ENCODE measurements at regions not wholly inside any gene's neighbourhood (a gene's known extent, or its start where the extent isn't known, plus 50 kb on each side); places are given as distances from the start of the nearest gene placed in this dataset.

GRCh38 chr6:126123226-126123625, 136.9 kb downstream of the TRMT11 start:
- intact Hi-C loops (cut with micrococcal nuclease): no loop called here
- POLR2A ChIA-PET: interaction anchor here (0.9 kb wide), 1 partner anchor 11 kb away, joined by 3 read pairs; no protein-coding TSS in a partner anchor
- DNase-seq (ENCODE audit: extremely low read depth in 1 of 4, low spot score in 3 of 4): peak; percentile 22 to 90 (median 55)
- H4K20me1 ChIP-seq (replicated peaks; ENCODE audit: control insufficient read depth, insufficient read depth, low read length): no peaks in the 10 kb centered on the region
- no peak overlapping the region for H3K4me2 ChIP-seq (ENCODE audit: insufficient read depth, low read length)
- no peaks in the 10 kb centered on the region for H3K79me2 ChIP-seq (ENCODE audit: control insufficient read depth, insufficient read depth, low read length)
- no TSS peak for BruUV-seq (replicated peaks)
- CTCF ChIA-PET (ENCODE audit: low intra/inter-chr PET ratio): no interaction called here
- no peak overlapping the region for H3K9ac ChIP-seq (ENCODE audit: insufficient read depth in 1 of 2, low read depth in 2 of 2, low read length in 2 of 2)
- 0% methylated on average over 4 of the region's 4 CpGs for WGBS (ENCODE audit: insufficient coverage, low coverage, missing lambda C conversion rate)
- H3K4me1 ChIP-seq (replicated peaks in 1 of 2; ENCODE audit: control insufficient read depth in 2 of 2, insufficient read depth in 2 of 2, low read length in 2 of 2): peaks cover 0 to 15% of the 10 kb centered on the region in 2 experiments; a peak in 3 of 5 replicates
- no peaks in the 10 kb centered on the region for H3K36me3 ChIP-seq (ENCODE audit: control insufficient read depth, insufficient read depth, low read length)
- peak overlapping the region; percentile 20; the same call in 1 of the 3 replicates for H3K27ac ChIP-seq (ENCODE audit: extremely low read depth, low read depth, low read length)
- peak; percentile 97 for FAIRE-seq
- H3K9me1 ChIP-seq (ENCODE audit: control insufficient read depth, insufficient read depth, low read length): no peaks in the 10 kb centered on the region
- peak overlapping the region; percentile 7; the same call in 1 of the 2 replicates for H2AFZ ChIP-seq (ENCODE audit: low read depth, low read length)
- ATAC-seq: peak; percentile 99
- in situ Hi-C loops (cut with MboI): no loop called here
- no peaks in the 10 kb centered on the region for H3K9me3 ChIP-seq (replicated peaks; ENCODE audit: control insufficient read depth, insufficient read depth, low read depth, low read length)
- H3K4me3 ChIP-seq: no peak overlapping the region
- no peaks in the 10 kb centered on the region for H3K27me3 ChIP-seq (ENCODE audit: control insufficient read depth in 2 of 2, insufficient read depth in 2 of 2, low read length in 2 of 2)
- TF ChIP-seq TAL1 (IDR thresholded peaks at IDR 0.05) (peak; percentile 85), HDAC6 (IDR thresholded peaks at IDR 0.05; ENCODE audit: low read depth, low read length) (no peak), ESRRA (IDR thresholded peaks at IDR 0.05; ENCODE audit: borderline replicate concordance, low read depth) (peak; percentile 87), SLC30A9 (CRISPR knock-in tag; IDR thresholded peaks at IDR 0.05) (no peak), DIDO1 (tag; IDR thresholded peaks at IDR 0.05; ENCODE audit: low read depth) (no peak), ZNF174 (CRISPR knock-in tag; IDR thresholded peaks at IDR 0.05) (no peak), KHSRP (IDR thresholded peaks at IDR 0.05) (no peak), E2F6 (IDR thresholded peaks at IDR 0.05; ENCODE audit: borderline replicate concordance in 1 of 2, extremely low read depth in 1 of 2, insufficient read depth in 1 of 2, insufficient read length in 1 of 2, low read depth in 1 of 2, low read length in 1 of 2, poor library complexity in 1 of 2, severe bottlenecking in 1 of 2) (no peak), TFAM (CRISPR knock-in tag; conservative IDR thresholded peaks at IDR 0.05) (no peak), HBP1 (CRISPR knock-in tag; IDR thresholded peaks at IDR 0.05) (no peak), MAZ (CRISPR knock-in tag; conservative IDR thresholded peaks at IDR 0.05 in 1 of 2, IDR thresholded peaks at IDR 0.05 in 1 of 2) (peak in 1 of 2 experiments; percentile 48; a peak in 1 of 4 replicates), PBX2 (CRISPR knock-in tag; IDR thresholded peaks at IDR 0.05; ENCODE audit: low read depth) (no peak), PBX2 (tag; conservative IDR thresholded peaks at IDR 0.05; ENCODE audit: low read depth) (no peak), POLR2A (conservative IDR thresholded peaks at IDR 0.05) (no peak), ZNF384 (IDR thresholded peaks at IDR 0.05; ENCODE audit: low read depth, low read length) (peak; percentile 80), SRSF7 (optimal IDR thresholded peaks at IDR 0.05; ENCODE audit: low read depth, low read length) (no peak), TEAD2 (tag; IDR thresholded peaks at IDR 0.05) (no peak), IRF9 (tag; IDR thresholded peaks at IDR 0.05) (no peak), DPF2 (IDR thresholded peaks at IDR 0.05) (peak; percentile 88), SMARCA4 (IDR thresholded peaks at IDR 0.05) (peak; percentile 88)
